NCI-H2196 (cell line): ENCODE measurements at regions not wholly inside any gene's neighbourhood (a gene's known extent, or its start where the extent isn't known, plus 50 kb on each side); places are given as distances from the start of the nearest gene placed in this dataset.

Experiments used
- DNase-seq: peaks from one replicate; lab custom pipeline; 2025; ENCODE audit not compliant: unreplicated experiment; lab: John Stamatoyannopoulos, UW

GRCh38 chr13:85241060-85241459 lies 558.2 kb downstream of the SLITRK6 start:
- no peak for DNase-seq

- DNase-seq = no peak
These were observed 562.8 kb downstream of the SLITRK6 start for GRCh38 chr13:85236413-85236812.

GRCh38 chr13:85230691-85231093 lies 568.5 kb downstream of the SLITRK6 start:
- no peak for DNase-seq

- no peak for DNase-seq
These were observed 570.5 kb downstream of the SLITRK6 start for GRCh38 chr13:85228692-85229091.

GRCh38 chr13:85223883-85224656 lies 575.1 kb downstream of the SLITRK6 start:
- DNase-seq = no peak

- DNase-seq = no peak
These were observed 582.6 kb downstream of the SLITRK6 start for GRCh38 chr13:85216576-85216975.

- DNase-seq = no peak
These were observed 586.5 kb downstream of the SLITRK6 start for GRCh38 chr13:85212692-85213091.

GRCh38 chr13:85204668-85205344 lies 594.4 kb downstream of the SLITRK6 start:
- DNase-seq = no peak

GRCh38 chr13:85197431-85197830 lies 601.8 kb downstream of the SLITRK6 start:
- no peak for DNase-seq

GRCh38 chr13:85194482-85194881 lies 604.7 kb downstream of the SLITRK6 start:
- peak; percentile 1 for DNase-seq

- no peak for DNase-seq
These were observed 607.1 kb downstream of the SLITRK6 start for GRCh38 chr13:85191996-85192718.

- no peak for DNase-seq
These were observed 612.7 kb downstream of the SLITRK6 start for GRCh38 chr13:85186356-85187045.

GRCh38 chr13:85174291-85174690 lies 624.9 kb downstream of the SLITRK6 start:
- no peak for DNase-seq

GRCh38 chr13:85170372-85170771 lies 628.8 kb downstream of the SLITRK6 start:
- no peak for DNase-seq

- DNase-seq = no peak
These were observed 632.3 kb downstream of the SLITRK6 start for GRCh38 chr13:85166891-85167290.

- no peak for DNase-seq
These were observed 636.2 kb downstream of the SLITRK6 start for GRCh38 chr13:85163063-85163462.

GRCh38 chr13:85148009-85148408 lies 651.2 kb downstream of the SLITRK6 start:
- peak; percentile 62 for DNase-seq

- DNase-seq = no peak
These were observed 656.8 kb downstream of the SLITRK6 start for GRCh38 chr13:85142351-85142927.

GRCh38 chr13:85141401-85141800 lies 657.8 kb downstream of the SLITRK6 start:
- no peak for DNase-seq

GRCh38 chr13:85140192-85140591 lies 659.0 kb downstream of the SLITRK6 start:
- DNase-seq = no peak

GRCh38 chr13:85137516-85137915 lies 661.7 kb downstream of the SLITRK6 start:
- no peak for DNase-seq
